ENCODE measurements at regions not wholly inside any gene's neighbourhood (a gene's known extent, or its start where the extent isn't known, plus 50 kb on each side); places are given as distances from the start of the nearest gene placed in this dataset.

GRCh38 chr16:74045513-74045912, 251.1 kb upstream of the PSMD7 start:
- Histone ChIP-seq H3K36me3 (ENCODE audit: control insufficient read depth, insufficient read depth, low read length) (no peaks in the 10 kb centered on the region), H3K4me3 (ENCODE audit: low read length) (no peak overlapping the region), H3K9me3 (ENCODE audit: control insufficient read depth, low read depth, low read length) (no peaks in the 10 kb centered on the region), H3K27ac (ENCODE audit: low read length) (no peak overlapping the region), H3K4me1 (ENCODE audit: control insufficient read depth, insufficient read depth, low read length) (no peaks in the 10 kb centered on the region), H3K27me3 (ENCODE audit: control insufficient read depth, insufficient read depth, low read length) (no peaks in the 10 kb centered on the region)
- WGBS (ENCODE audit: insufficient coverage, low lambda C conversion rate): no CpG with 5 or more reads among the region's 3 CpGs
- no peak for DNase-seq

- WGBS (ENCODE audit: insufficient coverage, low lambda C conversion rate): no CpG with 5 or more reads among the region's 1 CpG
- H3K36me3 ChIP-seq (ENCODE audit: control insufficient read depth, insufficient read depth, low read length): no peaks in the 10 kb centered on the region
- H3K27ac ChIP-seq (ENCODE audit: low read length): no peak overlapping the region
- no peak for DNase-seq
- no peaks in the 10 kb centered on the region for H3K9me3 ChIP-seq (ENCODE audit: control insufficient read depth, low read depth, low read length)
- no peak overlapping the region for H3K4me3 ChIP-seq (ENCODE audit: low read length)
- H3K4me1 ChIP-seq (ENCODE audit: control insufficient read depth, insufficient read depth, low read length): no peaks in the 10 kb centered on the region
- no peaks in the 10 kb centered on the region for H3K27me3 ChIP-seq (ENCODE audit: control insufficient read depth, insufficient read depth, low read length)
Observed at GRCh38 chr16:74035816-74036215, 260.8 kb upstream of the PSMD7 start.

GRCh38 chr16:74034862-74035261, 261.8 kb upstream of the PSMD7 start:
- WGBS (ENCODE audit: insufficient coverage, low lambda C conversion rate): 7% methylated on average over 2 of the region's 4 CpGs
- no peak overlapping the region for H3K4me3 ChIP-seq (ENCODE audit: low read length)
- H3K27me3 ChIP-seq (ENCODE audit: control insufficient read depth, insufficient read depth, low read length): no peaks in the 10 kb centered on the region
- H3K27ac ChIP-seq (ENCODE audit: low read length): no peak overlapping the region
- no peak for DNase-seq
- H3K9me3 ChIP-seq (ENCODE audit: control insufficient read depth, low read depth, low read length): no peaks in the 10 kb centered on the region
- H3K4me1 ChIP-seq (ENCODE audit: control insufficient read depth, insufficient read depth, low read length): no peaks in the 10 kb centered on the region
- no peaks in the 10 kb centered on the region for H3K36me3 ChIP-seq (ENCODE audit: control insufficient read depth, insufficient read depth, low read length)

- no peak overlapping the region for H3K4me3 ChIP-seq (ENCODE audit: low read length)
- no peak overlapping the region for H3K27ac ChIP-seq (ENCODE audit: low read length)
- H3K4me1 ChIP-seq (ENCODE audit: control insufficient read depth, insufficient read depth, low read length): no peaks in the 10 kb centered on the region
- no peak for DNase-seq
- H3K36me3 ChIP-seq (ENCODE audit: control insufficient read depth, insufficient read depth, low read length): no peaks in the 10 kb centered on the region
- no CpG with 5 or more reads among the region's 9 CpGs for WGBS (ENCODE audit: insufficient coverage, low lambda C conversion rate)
- H3K27me3 ChIP-seq (ENCODE audit: control insufficient read depth, insufficient read depth, low read length): no peaks in the 10 kb centered on the region
- H3K9me3 ChIP-seq (ENCODE audit: control insufficient read depth, low read depth, low read length): no peaks in the 10 kb centered on the region
Observed at GRCh38 chr16:74034200-74034599, 262.4 kb upstream of the PSMD7 start.

- DNase-seq: no peak
- no peaks in the 10 kb centered on the region for H3K9me3 ChIP-seq (ENCODE audit: control insufficient read depth, low read depth, low read length)
- H3K4me1 ChIP-seq (ENCODE audit: control insufficient read depth, insufficient read depth, low read length): no peaks in the 10 kb centered on the region
- H3K27me3 ChIP-seq (ENCODE audit: control insufficient read depth, insufficient read depth, low read length): no peaks in the 10 kb centered on the region
- H3K4me3 ChIP-seq (ENCODE audit: low read length): no peak overlapping the region
- no peaks in the 10 kb centered on the region for H3K36me3 ChIP-seq (ENCODE audit: control insufficient read depth, insufficient read depth, low read length)
- 80% methylated on average over 1 of the region's 9 CpGs for WGBS (ENCODE audit: insufficient coverage, low lambda C conversion rate)
- no peak overlapping the region for H3K27ac ChIP-seq (ENCODE audit: low read length)
Observed at GRCh38 chr16:74033441-74033995, 263.1 kb upstream of the PSMD7 start.

- Histone ChIP-seq H3K27ac (ENCODE audit: low read length) (no peak overlapping the region), H3K4me3 (ENCODE audit: low read length) (no peak overlapping the region), H3K9me3 (ENCODE audit: control insufficient read depth, low read depth, low read length) (no peaks in the 10 kb centered on the region), H3K4me1 (ENCODE audit: control insufficient read depth, insufficient read depth, low read length) (no peaks in the 10 kb centered on the region), H3K36me3 (ENCODE audit: control insufficient read depth, insufficient read depth, low read length) (no peaks in the 10 kb centered on the region), H3K27me3 (ENCODE audit: control insufficient read depth, insufficient read depth, low read length) (no peaks in the 10 kb centered on the region)
- no CpG with 5 or more reads among the region's 4 CpGs for WGBS (ENCODE audit: insufficient coverage, low lambda C conversion rate)
- no peak for DNase-seq
Observed at GRCh38 chr16:74031551-74031950, 265.1 kb upstream of the PSMD7 start.

- Histone ChIP-seq H3K4me1 (ENCODE audit: control insufficient read depth, insufficient read depth, low read length) (no peaks in the 10 kb centered on the region), H3K36me3 (ENCODE audit: control insufficient read depth, insufficient read depth, low read length) (no peaks in the 10 kb centered on the region), H3K27ac (ENCODE audit: low read length) (no peak overlapping the region), H3K9me3 (ENCODE audit: control insufficient read depth, low read depth, low read length) (no peaks in the 10 kb centered on the region), H3K4me3 (ENCODE audit: low read length) (no peak overlapping the region), H3K27me3 (ENCODE audit: control insufficient read depth, insufficient read depth, low read length) (no peaks in the 10 kb centered on the region)
- 60% methylated on average over 1 of the region's 10 CpGs for WGBS (ENCODE audit: insufficient coverage, low lambda C conversion rate)
- no peak for DNase-seq
Observed at GRCh38 chr16:74030000-74030706, 266.5 kb upstream of the PSMD7 start.

GRCh38 chr16:74029115-74029792, 267.4 kb upstream of the PSMD7 start:
- no peak overlapping the region for H3K4me3 ChIP-seq (ENCODE audit: low read length)
- H3K9me3 ChIP-seq (ENCODE audit: control insufficient read depth, low read depth, low read length): no peaks in the 10 kb centered on the region
- no peaks in the 10 kb centered on the region for H3K36me3 ChIP-seq (ENCODE audit: control insufficient read depth, insufficient read depth, low read length)
- no peak for DNase-seq
- no CpG with 5 or more reads among the region's 9 CpGs for WGBS (ENCODE audit: insufficient coverage, low lambda C conversion rate)
- H3K27me3 ChIP-seq (ENCODE audit: control insufficient read depth, insufficient read depth, low read length): no peaks in the 10 kb centered on the region
- no peaks in the 10 kb centered on the region for H3K4me1 ChIP-seq (ENCODE audit: control insufficient read depth, insufficient read depth, low read length)
- no peak overlapping the region for H3K27ac ChIP-seq (ENCODE audit: low read length)

- Histone ChIP-seq H3K9me3 (ENCODE audit: control insufficient read depth, low read depth, low read length) (no peaks in the 10 kb centered on the region), H3K27me3 (ENCODE audit: control insufficient read depth, insufficient read depth, low read length) (no peaks in the 10 kb centered on the region), H3K36me3 (ENCODE audit: control insufficient read depth, insufficient read depth, low read length) (no peaks in the 10 kb centered on the region), H3K4me1 (ENCODE audit: control insufficient read depth, insufficient read depth, low read length) (no peaks in the 10 kb centered on the region), H3K4me3 (ENCODE audit: low read length) (no peak overlapping the region), H3K27ac (ENCODE audit: low read length) (no peak overlapping the region)
- WGBS (ENCODE audit: insufficient coverage, low lambda C conversion rate): 22% methylated on average over 1 of the region's 6 CpGs
- DNase-seq: no peak
Observed at GRCh38 chr16:74026373-74027281, 270.0 kb upstream of the PSMD7 start.

- WGBS (ENCODE audit: insufficient coverage, low lambda C conversion rate): no CpG with 5 or more reads among the region's 2 CpGs
- H3K9me3 ChIP-seq (ENCODE audit: control insufficient read depth, low read depth, low read length): no peaks in the 10 kb centered on the region
- H3K4me3 ChIP-seq (ENCODE audit: low read length): no peak overlapping the region
- H3K27me3 ChIP-seq (ENCODE audit: control insufficient read depth, insufficient read depth, low read length): no peaks in the 10 kb centered on the region
- no peaks in the 10 kb centered on the region for H3K4me1 ChIP-seq (ENCODE audit: control insufficient read depth, insufficient read depth, low read length)
- no peaks in the 10 kb centered on the region for H3K36me3 ChIP-seq (ENCODE audit: control insufficient read depth, insufficient read depth, low read length)
- no peak for DNase-seq
- H3K27ac ChIP-seq (ENCODE audit: low read length): no peak overlapping the region
Observed at GRCh38 chr16:74024953-74025352, 271.7 kb upstream of the PSMD7 start.

All from large intestine (tissue), 3 donors.